ENCODE measurements at regions not wholly inside any gene's neighbourhood (a gene's known extent, or its start where the extent isn't known, plus 50 kb on each side); places are given as distances from the start of the nearest gene placed in this dataset.

- DNase-seq (ENCODE audit: low spot score in 2 of 2) = no peak
- no peak overlapping the region for H3K4me3 ChIP-seq (ENCODE audit: low read depth, poor library complexity, severe bottlenecking)
- TF ChIP-seq CTCF (IDR thresholded peaks at IDR 0.05) (no peak), POLR2A (IDR thresholded peaks at IDR 0.05) (no peak)
- intact Hi-C loops (cut with DNase I; ENCODE audit: low total_unique reads) = no loop called here
Observed at GRCh38 chr1:87638636-87639035, 310.0 kb downstream of the LMO4 start.

- DNase-seq (ENCODE audit: low spot score in 2 of 2) = no peak
- H3K4me3 ChIP-seq (ENCODE audit: low read depth, poor library complexity, severe bottlenecking) = no peak overlapping the region
- intact Hi-C loops (cut with DNase I; ENCODE audit: low total_unique reads) = no loop called here
- TF ChIP-seq CTCF (IDR thresholded peaks at IDR 0.05) (no peak), POLR2A (IDR thresholded peaks at IDR 0.05) (no peak)
- WGBS, 2 donors = 55 to 88% methylated on average over 3 of the region's 3 CpGs
Observed at GRCh38 chr1:87641996-87642395, 313.3 kb downstream of the LMO4 start.

- no peak for DNase-seq (ENCODE audit: low spot score in 2 of 2)
- intact Hi-C loops (cut with DNase I; ENCODE audit: low total_unique reads) = no loop called here
- H3K4me3 ChIP-seq (ENCODE audit: low read depth, poor library complexity, severe bottlenecking) = no peak overlapping the region
- WGBS, 2 donors = 45 to 52% methylated on average over 3 of the region's 3 CpGs
- no peak for TF ChIP-seq POLR2A (IDR thresholded peaks at IDR 0.05)
- TF ChIP-seq CTCF (IDR thresholded peaks at IDR 0.05) = no peak
Observed at GRCh38 chr1:87642581-87643221, 314.0 kb downstream of the LMO4 start.

- no peak for DNase-seq (ENCODE audit: low spot score in 2 of 2)
- intact Hi-C loops (cut with DNase I; ENCODE audit: low total_unique reads) = no loop called here
Observed at GRCh38 chr1:87644033-87644578, 315.4 kb downstream of the LMO4 start.

GRCh38 chr1:87644579-87645190 lies 316.0 kb downstream of the LMO4 start:
- peak in 1 of 2 donors; percentile 15 for DNase-seq (ENCODE audit: low spot score in 2 of 2)
- intact Hi-C loops (cut with DNase I; ENCODE audit: low total_unique reads) = no loop called here
- 50 to 58% methylated on average over 7 of the region's 7 CpGs for WGBS, 2 donors
- no peak overlapping the region for H3K4me3 ChIP-seq (ENCODE audit: low read depth, poor library complexity, severe bottlenecking)
- TF ChIP-seq POLR2A (IDR thresholded peaks at IDR 0.05) (no peak), CTCF (IDR thresholded peaks at IDR 0.05) (no peak)

More at GRCh38 chr1:87644033-87644578, 315.4 kb downstream of the LMO4 start:
- TF ChIP-seq CTCF (IDR thresholded peaks at IDR 0.05) (no peak), POLR2A (IDR thresholded peaks at IDR 0.05) (no peak)
- no peak overlapping the region for H3K4me3 ChIP-seq (ENCODE audit: low read depth, poor library complexity, severe bottlenecking)

Data from lower leg skin (tissue), 4 donors.